GDM1 (cell line): ENCODE measurements at regions not wholly inside any gene's neighbourhood (a gene's known extent, or its start where the extent isn't known, plus 50 kb on each side); places are given as distances from the start of the nearest gene placed in this dataset.

ENCODE experiments used
- DNase-seq: peaks from one replicate; lab custom pipeline; 2025; lab: John Stamatoyannopoulos, UW

DNA sequence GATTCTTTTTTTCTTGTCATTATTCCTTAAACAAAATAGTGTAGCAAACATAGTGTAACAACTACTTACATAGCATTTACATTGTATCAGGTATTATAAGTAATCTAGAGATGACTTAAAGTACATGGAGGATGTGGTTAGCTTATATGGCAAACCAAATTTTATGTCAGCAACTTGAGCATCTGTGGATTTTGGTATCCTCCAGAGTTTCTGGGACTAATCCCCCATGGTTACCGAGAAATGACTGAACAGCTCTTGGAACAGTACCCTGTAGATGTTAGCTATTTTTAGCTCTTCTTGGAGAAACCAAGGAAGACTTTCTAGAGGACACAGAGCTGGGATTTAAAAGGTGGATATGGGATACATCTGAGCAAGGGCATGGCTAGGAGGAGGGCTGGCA is 157.6 kb upstream of the KLF4 start:
- DNase-seq = no peak

DNA sequence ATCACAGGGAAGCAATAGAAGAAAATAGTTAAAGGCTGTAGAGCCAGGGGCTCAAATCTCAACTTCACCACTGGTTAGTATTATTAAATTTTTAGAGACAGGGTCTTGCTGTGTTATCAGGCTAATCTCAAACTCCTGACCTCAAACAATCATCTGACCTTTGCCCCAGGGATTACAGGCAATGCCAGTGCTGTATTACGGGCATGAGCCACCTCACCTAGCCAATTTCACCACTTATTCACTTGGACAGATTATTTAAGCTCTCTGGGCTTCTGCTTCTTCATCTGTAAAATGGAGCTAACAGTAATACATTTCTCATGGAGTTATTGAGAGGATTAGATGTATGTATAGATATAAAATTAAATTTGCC is 155.9 kb upstream of the KLF4 start:
- DNase-seq = no peak

- DNase-seq = no peak
Measured at GRCh38 chr9:107644733-107645463, 155.3 kb upstream of the KLF4 start.

GRCh38 chr9:107639426-107639825 is 149.9 kb upstream of the KLF4 start:
- peak; percentile 27 for DNase-seq

DNA sequence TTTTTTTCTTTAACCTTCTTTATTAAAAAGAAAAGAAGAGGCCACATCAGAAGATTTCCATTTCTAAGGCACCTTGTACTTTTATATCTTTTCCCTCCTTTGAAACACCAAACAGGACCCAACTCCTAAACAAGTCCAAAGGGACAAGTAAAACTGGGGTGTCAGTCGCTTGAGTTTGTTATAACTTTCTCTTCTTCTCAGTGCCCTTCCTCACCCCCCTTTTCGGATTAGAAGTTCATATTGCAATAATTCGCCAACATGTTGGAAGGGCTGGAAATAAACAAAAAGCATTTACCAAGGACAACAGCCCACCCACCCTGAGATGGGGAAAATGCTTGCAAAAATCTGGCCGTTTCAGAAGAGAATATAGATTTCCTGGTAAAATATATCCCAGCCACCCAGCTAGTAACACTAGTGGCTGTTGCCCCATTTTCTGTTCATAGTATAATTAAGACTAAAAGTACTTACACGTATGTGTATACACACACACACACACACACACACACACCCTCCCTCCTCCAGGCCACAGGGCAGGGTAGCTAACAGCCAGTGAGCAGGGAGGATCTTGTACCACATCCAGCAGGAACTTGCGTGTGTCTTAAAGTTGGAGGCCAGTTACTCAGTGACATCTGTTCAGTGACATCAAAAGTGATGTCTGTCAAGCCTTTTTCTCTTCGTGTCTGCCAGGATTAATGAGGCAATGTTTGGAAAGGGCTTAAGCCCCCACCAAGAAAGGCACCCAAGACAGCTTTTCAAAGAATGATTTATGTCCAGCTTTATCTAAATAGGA is 149.1 kb upstream of the KLF4 start:
- DNase-seq = no peak

DNA sequence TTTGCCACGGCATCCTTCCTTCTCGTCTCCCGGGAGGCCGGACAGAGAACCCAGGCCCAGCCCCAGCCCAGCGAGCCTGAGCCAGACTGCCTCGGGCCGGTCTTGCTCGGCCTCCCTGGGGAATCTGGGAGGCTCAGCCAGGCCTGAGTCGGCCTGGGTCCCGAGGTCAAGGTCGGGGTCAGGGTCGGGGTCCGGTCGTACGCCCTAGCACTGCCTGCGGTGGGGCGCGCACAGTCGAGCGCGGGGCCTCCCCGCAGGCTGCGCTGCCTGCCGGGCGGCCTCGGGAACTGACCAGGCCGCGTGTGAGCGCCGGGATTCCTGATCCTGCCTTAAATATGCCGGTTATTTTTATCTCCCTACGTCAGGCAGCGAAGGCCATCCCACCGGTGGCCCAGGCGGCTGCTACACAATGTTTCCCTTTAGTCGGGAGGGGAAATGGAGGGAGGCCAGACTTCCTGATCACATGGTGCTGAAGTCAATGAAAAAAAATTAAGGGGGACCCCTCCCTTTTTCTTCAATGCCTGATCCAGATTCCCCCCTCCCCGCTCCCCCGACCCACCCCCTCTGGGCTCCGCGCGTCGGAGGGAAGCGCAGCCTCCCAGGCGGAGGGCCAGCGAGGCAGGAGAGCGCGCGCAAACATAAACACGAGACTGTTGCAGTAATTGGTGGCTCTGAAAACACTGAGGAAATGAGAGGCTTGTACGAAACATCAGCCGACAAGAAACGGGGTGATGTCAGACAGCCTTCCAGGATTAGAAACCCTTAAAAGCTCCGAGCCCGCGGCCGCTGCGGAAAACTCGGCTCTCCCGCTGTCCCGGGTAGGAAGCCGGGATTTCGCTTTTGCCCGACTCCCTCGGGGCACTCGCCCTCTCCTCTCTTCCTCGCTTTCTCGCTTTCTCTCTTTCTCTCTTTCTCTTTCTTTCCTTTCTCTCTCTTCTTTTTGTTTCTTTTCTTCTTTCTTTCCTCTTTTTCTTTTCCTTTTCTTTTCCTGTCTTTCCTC is 148.2 kb upstream of the KLF4 start:
- DNase-seq = peak; percentile 1

GRCh38 chr9:107636571-107637381 is 147.2 kb upstream of the KLF4 start:
- DNase-seq = no peak

DNA sequence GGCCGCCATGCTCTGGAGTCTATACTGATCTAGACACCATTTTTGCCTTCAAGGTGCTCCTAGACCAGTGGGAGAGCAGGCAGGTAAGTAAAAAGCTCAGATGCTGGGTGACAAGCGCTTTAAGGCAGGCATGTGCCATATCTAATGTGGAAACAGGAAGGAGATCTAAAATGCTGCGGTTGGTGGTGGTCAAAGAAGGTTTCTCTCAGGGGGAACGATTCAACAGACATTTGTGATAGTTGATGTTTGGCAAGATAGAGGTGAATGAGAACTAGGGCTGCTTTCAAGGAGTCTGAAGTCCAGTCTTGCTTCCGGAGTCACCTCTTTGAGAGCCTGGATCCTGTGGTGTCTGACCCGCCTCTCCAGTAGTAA is 146.2 kb upstream of the KLF4 start:
- DNase-seq = peak; percentile 4

GRCh38 chr9:107635101-107635802 is 145.7 kb upstream of the KLF4 start:
- DNase-seq = no peak

- no peak for DNase-seq
Measured at GRCh38 chr9:107633406-107633805, 143.8 kb upstream of the KLF4 start.

- no peak for DNase-seq
Measured at GRCh38 chr9:107632661-107633060, 143.1 kb upstream of the KLF4 start.

DNA sequence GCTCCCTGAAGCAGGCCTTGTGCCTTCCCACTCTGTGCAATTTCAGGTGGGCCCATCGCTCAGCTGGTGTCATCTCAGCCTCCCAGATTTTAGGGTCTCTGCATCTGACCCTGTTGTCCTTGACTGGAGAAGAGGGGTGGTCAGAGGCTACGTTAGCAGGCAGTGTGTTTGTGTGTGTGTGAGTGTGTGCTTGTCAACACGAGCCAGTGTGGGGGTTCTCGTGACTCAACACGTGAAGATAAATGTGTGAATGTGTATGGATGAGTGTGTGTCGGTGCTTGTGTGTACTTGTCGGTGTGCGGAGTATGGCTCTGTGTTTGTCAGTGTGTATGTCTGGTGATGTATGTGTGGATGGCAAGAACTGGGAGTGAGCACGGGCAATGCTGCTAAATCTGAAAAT is 142.6 kb upstream of the KLF4 start:
- no peak for DNase-seq

DNA sequence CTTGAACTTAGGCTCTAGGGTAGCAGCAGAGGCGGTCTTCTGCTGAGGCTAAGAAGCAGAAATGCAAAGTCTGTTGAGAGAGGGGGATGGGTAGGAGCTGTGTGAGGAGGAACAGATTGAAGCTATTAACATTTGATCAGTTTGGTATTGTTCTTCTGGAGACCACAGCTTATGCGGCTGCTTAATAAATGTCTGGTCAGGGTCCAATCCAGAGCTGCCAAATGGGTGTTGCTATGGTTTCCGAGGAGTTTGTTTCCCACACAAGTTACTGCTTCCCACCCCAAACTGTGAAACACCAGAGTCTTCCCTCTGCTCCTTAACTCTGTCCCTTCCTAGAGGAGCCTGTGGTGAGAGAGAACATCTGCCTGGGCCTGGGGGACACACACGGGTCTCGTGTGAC is 142.2 kb upstream of the KLF4 start:
- no peak for DNase-seq

DNA sequence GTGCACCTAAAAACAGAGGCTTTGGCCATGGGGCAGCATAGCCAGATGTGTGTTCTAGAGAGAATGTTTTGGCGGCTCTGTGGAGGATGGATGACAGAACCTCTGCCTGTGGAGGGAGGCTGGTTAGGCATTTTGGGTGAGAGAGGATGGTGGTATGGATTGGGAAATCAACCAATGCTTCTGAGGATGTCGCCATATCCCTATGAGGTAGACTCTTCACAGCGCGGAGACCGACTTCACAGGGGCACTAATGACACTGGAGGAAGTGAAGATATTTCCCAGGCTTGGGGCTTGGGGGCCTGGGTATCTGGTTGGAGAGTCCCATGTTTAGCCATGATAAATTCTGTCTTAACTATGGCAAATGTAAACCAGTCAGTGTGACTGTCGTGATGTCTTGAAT is 140.6 kb upstream of the KLF4 start:
- DNase-seq = no peak

- no peak for DNase-seq
Measured at GRCh38 chr9:107628444-107628843, 138.9 kb upstream of the KLF4 start.

DNA sequence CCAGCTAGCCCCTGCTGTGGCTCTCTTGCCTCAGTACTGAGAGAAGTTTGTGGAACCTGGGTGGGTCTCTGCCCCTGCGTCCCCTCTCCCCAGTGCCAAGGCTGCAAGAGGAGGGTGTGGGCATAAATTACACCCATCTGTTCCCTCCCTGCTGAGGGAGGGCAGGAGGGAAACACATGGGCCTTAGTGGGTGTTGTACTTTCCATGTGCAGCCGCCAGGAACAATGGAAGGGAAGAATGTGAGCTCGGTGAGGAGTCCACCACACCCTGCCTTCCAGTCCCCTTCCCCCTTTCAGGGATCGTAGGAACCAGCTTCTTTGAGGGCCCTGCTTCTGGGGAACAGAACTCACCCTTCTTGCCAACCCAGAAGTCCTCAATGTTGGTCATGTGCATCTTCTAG is 138.2 kb upstream of the KLF4 start:
- DNase-seq = no peak

- no peak for DNase-seq
Measured at GRCh38 chr9:107626118-107626517, 136.5 kb upstream of the KLF4 start.

DNA sequence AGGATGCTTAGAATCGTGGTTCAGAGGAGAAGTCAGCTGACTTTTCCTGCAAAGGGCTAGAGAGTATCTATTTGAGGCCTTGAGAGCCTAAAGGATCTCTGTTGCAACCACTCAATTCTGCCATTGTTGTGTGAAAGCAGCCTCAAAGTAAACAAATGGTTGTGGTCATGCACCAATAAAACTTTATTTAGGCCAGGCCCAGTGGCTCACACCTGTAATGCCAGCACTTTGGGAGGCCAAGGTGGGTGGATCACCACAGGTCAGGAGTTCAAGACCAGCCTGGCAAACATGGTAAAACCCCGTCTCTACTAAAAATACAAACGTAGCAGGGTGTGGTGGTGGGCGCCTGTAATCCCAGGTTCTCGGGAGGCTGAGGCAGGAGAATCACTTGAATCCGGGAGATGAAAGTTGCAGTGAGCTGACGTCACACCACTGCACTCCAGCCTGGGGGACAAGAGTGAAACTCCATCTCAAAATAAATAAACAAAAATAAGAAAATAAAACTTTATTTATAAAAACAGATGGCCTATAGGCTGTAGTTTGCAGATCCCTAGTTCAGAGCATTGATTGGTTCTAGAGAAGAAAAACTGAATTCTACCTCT is 135.9 kb upstream of the KLF4 start:
- DNase-seq = no peak

GRCh38 chr9:107624234-107624948 is 134.8 kb upstream of the KLF4 start:
- no peak for DNase-seq

DNA sequence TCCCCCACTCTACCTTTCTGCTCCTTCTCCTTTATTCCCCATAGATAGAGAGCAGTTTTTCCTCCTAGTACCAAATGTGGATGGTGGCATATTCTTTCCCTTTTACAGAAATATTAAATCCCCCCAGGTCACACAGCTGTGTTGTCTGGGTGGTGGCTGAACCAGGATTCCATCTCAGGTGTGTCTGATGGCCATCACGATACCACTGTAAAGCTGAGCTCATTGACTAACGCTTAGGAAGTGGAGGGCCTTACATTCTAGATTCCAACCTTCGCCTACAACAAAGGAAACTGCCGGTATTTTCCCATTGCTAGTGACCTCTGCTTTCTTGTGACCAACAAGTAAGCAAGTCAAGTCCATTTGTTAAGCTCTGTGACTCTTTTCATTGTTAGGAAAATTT is 131.9 kb upstream of the KLF4 start:
- DNase-seq = no peak
